KMS-11 (cell line): ENCODE measurements at regions not wholly inside any gene's neighbourhood (a gene's known extent, or its start where the extent isn't known, plus 50 kb on each side); places are given as distances from the start of the nearest gene placed in this dataset.
"Not testable (repeated sequence)": the region's sequence is repeated elsewhere in the genome, so short reads cannot be mapped to it uniquely, and the experiment has no call there.

Source experiments
- H2AFZ ChIP-seq: fragments of 200-600 bp; sonication (generic); 2 replicates; pipeline ENCODE4 v1.6.1; 2016; ENCODE audit warnings: antibody characterized with exemption, mixed run types, low read depth
- H3K27ac ChIP-seq: fragments of 200-600 bp; sonication (generic); 2 replicates; pipeline ENCODE4 v1.6.1; 2016; ENCODE audit warnings: mild to moderate bottlenecking, mixed run types
- H3K27me3 ChIP-seq: fragments of 200-600 bp; sonication (generic); 2 replicates; pipeline ENCODE4 v1.6.1; 2017; ENCODE audit warnings: mild to moderate bottlenecking, low read depth, mixed run types, moderate library complexity; ENCODE audit not compliant: insufficient read depth
- H3K36me3 ChIP-seq: fragments of 200-600 bp; sonication (generic); 2 replicates; pipeline ENCODE4 v1.6.1; 2017; ENCODE audit warnings: mild to moderate bottlenecking, mixed run types; ENCODE audit not compliant: insufficient read depth
- H3K4me1 ChIP-seq: fragments of 200-600 bp; sonication (generic); 2 replicates; pipeline ENCODE4 v1.6.1; 2016; ENCODE audit warnings: mild to moderate bottlenecking, low read depth, mixed run types; ENCODE audit not compliant: poor library complexity, severe bottlenecking
- H3K4me2 ChIP-seq: fragments of 200-600 bp; sonication (generic); 2 replicates; pipeline ENCODE4 v1.7.0; 2016; ENCODE audit warnings: mild to moderate bottlenecking, mixed run types
- H3K4me3 ChIP-seq: fragments of 200-600 bp; sonication (generic); IDR thresholded peaks from 2 replicates; pipeline ENCODE4 v1.6.1; 2017; ENCODE audit warnings: low read depth, low read length, mixed read lengths; ENCODE audit not compliant: insufficient read depth
- H3K79me2 ChIP-seq: fragments of 200-600 bp; sonication (generic); 2 replicates; pipeline ENCODE4 v1.6.1; 2016; ENCODE audit warnings: low read depth, mixed run types; ENCODE audit not compliant: insufficient read depth
- H3K9ac ChIP-seq: fragments of 200-600 bp; sonication (generic); 2 replicates; pipeline ENCODE4 v1.6.1; 2016; ENCODE audit warnings: mild to moderate bottlenecking, mixed run types
- H4K20me1 ChIP-seq: fragments of 200-600 bp; sonication (generic); 2 replicates; pipeline ENCODE4 v1.6.1; 2016; ENCODE audit warnings: mild to moderate bottlenecking, mixed run types; ENCODE audit not compliant: insufficient read depth
- TF ChIP-seq, protein P1 (sequence below): fragments of 200-600 bp; sonication (generic); conservative IDR thresholded peaks from 2 replicates; pipeline ENCODE4 v1.6.1; 2017; ENCODE audit warnings: low read depth, mild to moderate bottlenecking, antibody characterized with exemption, low read length, moderate library complexity, mixed read lengths

DNA sequence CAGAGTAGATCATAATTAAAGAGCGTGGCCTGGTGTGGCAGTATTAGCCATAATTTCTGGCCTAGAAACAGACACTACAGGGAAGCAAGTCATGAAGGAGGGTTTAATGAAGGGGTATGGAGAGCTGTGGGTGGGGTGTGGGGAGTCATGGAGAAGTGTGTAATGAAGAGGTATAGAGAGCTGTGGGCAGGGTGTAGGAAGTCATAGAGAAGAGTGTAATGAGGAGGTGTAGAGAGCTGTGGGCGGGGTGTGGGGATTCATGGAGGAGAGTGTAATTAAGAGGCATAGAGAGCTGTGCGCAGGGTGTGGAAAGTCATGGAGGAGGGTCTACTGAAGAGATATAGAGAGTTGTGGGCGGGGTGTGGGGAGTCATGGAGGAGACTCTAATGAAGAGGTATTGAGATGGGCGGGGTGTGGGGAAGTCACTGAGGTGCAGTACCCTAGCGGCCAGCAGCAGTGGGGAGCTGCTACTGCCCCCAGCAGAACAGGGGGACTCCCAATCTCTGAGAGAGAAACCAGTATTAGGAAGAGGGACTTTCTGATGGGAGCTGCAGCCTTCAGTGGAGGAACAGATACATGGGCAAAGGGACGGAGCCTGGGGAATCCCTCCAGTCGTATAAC is 145.4 kb upstream of the FOXA2 start:
- H3K4me1 ChIP-seq, result no peaks in the 10 kb centered on the region
- TF ChIP-seq, protein P1, sequence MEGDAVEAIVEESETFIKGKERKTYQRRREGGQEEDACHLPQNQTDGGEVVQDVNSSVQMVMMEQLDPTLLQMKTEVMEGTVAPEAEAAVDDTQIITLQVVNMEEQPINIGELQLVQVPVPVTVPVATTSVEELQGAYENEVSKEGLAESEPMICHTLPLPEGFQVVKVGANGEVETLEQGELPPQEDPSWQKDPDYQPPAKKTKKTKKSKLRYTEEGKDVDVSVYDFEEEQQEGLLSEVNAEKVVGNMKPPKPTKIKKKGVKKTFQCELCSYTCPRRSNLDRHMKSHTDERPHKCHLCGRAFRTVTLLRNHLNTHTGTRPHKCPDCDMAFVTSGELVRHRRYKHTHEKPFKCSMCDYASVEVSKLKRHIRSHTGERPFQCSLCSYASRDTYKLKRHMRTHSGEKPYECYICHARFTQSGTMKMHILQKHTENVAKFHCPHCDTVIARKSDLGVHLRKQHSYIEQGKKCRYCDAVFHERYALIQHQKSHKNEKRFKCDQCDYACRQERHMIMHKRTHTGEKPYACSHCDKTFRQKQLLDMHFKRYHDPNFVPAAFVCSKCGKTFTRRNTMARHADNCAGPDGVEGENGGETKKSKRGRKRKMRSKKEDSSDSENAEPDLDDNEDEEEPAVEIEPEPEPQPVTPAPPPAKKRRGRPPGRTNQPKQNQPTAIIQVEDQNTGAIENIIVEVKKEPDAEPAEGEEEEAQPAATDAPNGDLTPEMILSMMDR, result no peak
- H3K79me2 ChIP-seq, result no peaks in the 10 kb centered on the region
- no peak overlapping the region for H3K4me3 ChIP-seq
- no peaks in the 10 kb centered on the region for H3K27me3 ChIP-seq
- H3K4me2 ChIP-seq, result no peak overlapping the region
- H3K27ac ChIP-seq, result no peak overlapping the region
- no peaks in the 10 kb centered on the region for H3K36me3 ChIP-seq
- no peak overlapping the region for H2AFZ ChIP-seq
- no peaks in the 10 kb centered on the region for H4K20me1 ChIP-seq
- H3K9ac ChIP-seq, result no peak overlapping the region

DNA sequence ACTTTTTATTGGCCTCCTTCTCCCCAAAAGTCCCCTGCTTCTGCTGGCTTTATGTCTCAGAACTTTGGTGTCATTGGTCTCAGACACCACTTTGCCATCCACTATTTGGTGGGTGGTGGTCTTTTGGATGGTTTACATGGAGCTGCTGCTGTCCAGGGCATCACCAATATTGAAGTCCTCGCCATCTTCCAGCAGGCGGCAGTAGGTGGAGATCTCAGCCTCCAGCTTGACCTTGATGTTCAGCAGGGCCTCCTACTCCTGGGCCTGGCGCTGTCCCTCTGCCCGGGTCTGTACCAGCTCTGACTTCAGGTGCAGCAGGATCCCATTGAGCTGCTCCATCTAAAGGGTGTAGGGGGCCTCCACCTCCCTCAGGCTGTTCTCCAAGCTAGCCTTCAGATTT is 148.4 kb upstream of the FOXA2 start:
- Histone ChIP-seq H3K27ac (no peak overlapping the region), H3K27me3 (no peaks in the 10 kb centered on the region), H3K9ac (no peak overlapping the region), H2AFZ (no peak overlapping the region), H3K36me3 (no peaks in the 10 kb centered on the region), H3K4me2 (no peak overlapping the region), H3K79me2 (no peaks in the 10 kb centered on the region), H4K20me1 (no peaks in the 10 kb centered on the region), H3K4me3 (no peak overlapping the region), H3K4me1 (no peaks in the 10 kb centered on the region)
- TF ChIP-seq, protein P1, result no peak

DNA sequence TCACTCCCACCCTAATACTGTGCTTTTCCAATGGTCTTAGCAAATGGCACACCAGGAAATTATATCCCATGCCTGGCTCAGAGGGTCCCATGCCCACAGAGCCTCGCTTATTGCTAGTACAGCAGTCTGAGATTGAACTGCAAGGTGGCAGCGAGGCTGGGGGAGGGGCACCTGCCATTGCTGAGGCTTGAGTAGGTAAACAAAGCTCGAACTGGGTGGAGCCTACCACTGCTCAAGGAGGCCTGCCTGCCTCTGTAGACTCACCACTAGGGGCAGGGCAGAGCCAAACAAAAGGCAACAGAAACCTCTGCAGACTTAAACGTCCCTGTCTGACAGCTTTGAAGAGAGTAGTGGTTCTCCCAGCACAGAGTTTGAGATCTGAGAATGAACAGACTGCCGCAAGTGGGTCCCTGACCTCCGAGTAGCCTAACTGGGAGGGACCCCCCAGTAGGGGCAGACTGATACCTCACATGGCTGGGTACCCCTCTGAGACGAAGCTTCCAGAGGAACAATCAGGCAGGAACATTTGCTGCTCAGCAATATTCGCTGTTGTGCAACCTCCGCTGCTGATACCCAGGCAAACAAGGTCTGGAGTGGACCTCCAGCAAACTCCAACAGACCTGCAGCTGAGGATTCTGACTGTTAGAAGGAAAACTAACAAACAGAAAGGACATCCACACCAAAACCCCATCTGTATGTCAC is 150.7 kb upstream of the FOXA2 start:
- H3K79me2 ChIP-seq, H3K27me3 ChIP-seq, H3K27ac ChIP-seq, H3K36me3 ChIP-seq, H3K4me3 ChIP-seq, H3K4me1 ChIP-seq, H4K20me1 ChIP-seq, H3K9ac ChIP-seq: not testable (repeated sequence)
- TF ChIP-seq, protein P1, result peak; percentile 39; the same call in 1 of the 2 replicates
- H2AFZ ChIP-seq, result peak overlapping the region; percentile 61; the same call in 1 of the 2 replicates
- 0 out of 2 replicates have a peak overlapping the region, but pooled peaks have one; percentile 13 for H3K4me2 ChIP-seq

DNA sequence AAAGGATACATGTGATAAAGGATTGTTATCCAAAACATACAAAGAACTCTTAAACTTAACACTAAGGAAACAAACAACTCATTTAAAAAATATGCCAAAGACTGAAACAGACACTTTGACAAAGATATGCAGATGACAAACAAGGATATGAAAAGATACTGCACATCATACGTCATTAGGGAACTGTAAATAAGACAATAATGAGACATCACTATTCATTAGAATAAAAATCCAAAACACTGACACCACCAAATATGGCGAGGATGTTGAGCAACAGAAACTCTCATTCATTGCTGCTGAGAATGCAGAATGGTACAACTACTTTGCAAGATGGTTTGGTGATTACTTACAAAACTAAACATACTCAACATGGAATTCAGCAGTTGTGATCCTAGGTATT is 156.5 kb upstream of the FOXA2 start:
- Histone ChIP-seq H4K20me1 (no peaks in the 10 kb centered on the region), H3K27me3 (no peaks in the 10 kb centered on the region), H3K36me3 (no peaks in the 10 kb centered on the region), H3K27ac (no peak overlapping the region), H3K79me2 (no peaks in the 10 kb centered on the region), H3K4me1 (no peaks in the 10 kb centered on the region), H3K9ac (no peak overlapping the region), H3K4me3 (no peak overlapping the region), H2AFZ (no peak overlapping the region), H3K4me2 (no peak overlapping the region)
- TF ChIP-seq, protein P1, result no peak
